NCI-H1930 (cell line): ENCODE measurements at regions not wholly inside any gene's neighbourhood (a gene's known extent, or its start where the extent isn't known, plus 50 kb on each side); places are given as distances from the start of the nearest gene placed in this dataset.
A peak's percentile ranks its signal among the peaks of the same experiment; 100 is the strongest.

Experiments
- DNase-seq, 2 experiments: peaks; one replicate each; lab custom pipeline; 2025; lab: John Stamatoyannopoulos, UW

- DNase-seq: no peak
These were observed 205.9 kb downstream of the IKZF2 start for GRCh38 chr2:212945526-212945925.

DNA sequence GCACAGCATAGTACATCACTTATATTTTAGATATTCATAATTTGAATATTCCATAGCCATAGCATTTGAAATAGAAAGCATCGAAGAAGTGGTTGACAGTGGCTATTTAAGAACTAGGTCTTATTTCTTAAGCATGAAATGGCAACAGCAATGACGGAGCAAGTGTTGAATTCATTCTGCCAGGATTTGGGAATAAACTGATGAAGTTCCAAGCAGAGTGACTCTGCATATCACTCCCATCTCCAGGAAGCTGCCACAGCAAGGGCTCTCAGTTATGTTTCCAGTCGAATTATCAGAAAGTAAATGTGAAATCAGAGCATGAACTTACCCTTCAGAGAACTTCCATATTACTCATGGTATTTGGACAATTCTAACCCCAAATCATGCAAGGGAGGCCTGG lies 208.1 kb downstream of the IKZF2 start:
- DNase-seq: no peak

GRCh38 chr2:212941361-212941760 lies 210.1 kb downstream of the IKZF2 start:
- no peak for DNase-seq

DNA sequence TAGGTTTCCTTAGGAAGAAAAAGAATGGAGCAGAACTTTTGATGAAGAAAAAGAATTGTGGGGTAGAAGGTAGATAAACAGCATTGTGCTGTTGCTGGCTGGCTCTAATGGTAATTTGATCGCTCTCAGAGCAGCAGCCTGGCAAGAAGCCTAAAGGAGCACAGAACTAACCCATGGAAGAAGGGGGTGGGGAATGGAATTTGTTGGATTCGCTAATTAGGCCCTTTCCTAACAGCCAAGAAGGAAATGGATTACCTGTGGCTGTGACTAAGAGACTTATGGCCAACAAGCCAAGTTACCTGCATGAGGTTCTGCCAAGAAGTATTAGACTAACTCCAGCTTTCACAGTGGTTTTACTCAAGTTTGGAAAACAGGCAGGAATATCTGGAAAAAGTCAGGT lies 210.6 kb downstream of the IKZF2 start:
- DNase-seq: peak; percentile 46 to 70

- DNase-seq: peak; percentile 84 to 85
These were observed 211.5 kb downstream of the IKZF2 start for GRCh38 chr2:212939777-212940531.

DNA sequence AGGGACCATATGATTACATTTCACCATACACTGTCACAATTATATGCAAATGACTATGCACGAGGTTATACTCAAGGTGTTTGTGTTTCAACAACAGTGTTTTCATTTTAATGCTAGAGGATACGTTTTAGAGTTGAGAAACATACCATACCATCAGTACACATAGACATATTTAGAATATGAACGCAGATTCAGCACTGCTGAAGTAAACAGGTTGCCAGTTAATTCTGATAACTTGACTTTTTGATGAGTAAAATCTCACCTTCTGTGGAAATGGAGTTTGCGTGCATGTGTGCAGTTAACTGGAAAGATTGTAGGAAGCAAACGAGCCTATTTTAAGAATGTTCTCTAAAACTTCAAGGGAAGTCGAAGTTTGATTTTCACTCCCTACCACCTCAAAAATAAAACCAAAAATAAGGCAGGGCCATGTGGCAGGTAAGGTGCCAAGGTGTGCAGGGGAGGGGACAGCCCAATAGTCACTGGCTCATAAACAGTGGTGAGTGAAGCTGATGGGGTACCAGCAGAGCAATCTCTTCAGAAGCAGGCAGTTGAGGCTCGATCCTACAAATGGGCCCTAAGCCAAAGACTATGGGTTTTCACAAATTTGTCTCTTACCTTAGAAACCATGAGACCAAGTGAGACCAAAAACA lies 213.1 kb downstream of the IKZF2 start:
- DNase-seq: no peak

GRCh38 chr2:212936572-212936971 lies 214.8 kb downstream of the IKZF2 start:
- no peak for DNase-seq

GRCh38 chr2:212935752-212936151 lies 215.7 kb downstream of the IKZF2 start:
- DNase-seq: no peak

DNA sequence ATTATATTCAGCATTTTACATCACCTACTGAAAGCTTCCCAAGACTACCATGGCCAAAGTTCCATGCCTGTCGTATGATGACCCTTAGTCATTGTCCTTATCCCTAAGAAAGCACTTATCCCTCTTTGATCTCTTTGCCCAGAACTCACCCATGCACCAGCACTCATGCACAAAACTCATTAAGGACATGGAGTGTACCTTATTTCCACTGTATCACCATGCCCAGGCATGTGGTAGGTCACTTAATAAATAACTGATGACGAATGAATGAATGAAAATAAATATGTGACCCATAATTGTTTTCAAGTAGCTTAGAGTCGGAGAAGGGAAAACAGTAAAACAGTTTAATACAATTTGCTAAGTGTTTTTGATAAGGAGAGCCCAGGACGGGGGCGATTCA lies 220.1 kb downstream of the IKZF2 start:
- DNase-seq: no peak

DNA sequence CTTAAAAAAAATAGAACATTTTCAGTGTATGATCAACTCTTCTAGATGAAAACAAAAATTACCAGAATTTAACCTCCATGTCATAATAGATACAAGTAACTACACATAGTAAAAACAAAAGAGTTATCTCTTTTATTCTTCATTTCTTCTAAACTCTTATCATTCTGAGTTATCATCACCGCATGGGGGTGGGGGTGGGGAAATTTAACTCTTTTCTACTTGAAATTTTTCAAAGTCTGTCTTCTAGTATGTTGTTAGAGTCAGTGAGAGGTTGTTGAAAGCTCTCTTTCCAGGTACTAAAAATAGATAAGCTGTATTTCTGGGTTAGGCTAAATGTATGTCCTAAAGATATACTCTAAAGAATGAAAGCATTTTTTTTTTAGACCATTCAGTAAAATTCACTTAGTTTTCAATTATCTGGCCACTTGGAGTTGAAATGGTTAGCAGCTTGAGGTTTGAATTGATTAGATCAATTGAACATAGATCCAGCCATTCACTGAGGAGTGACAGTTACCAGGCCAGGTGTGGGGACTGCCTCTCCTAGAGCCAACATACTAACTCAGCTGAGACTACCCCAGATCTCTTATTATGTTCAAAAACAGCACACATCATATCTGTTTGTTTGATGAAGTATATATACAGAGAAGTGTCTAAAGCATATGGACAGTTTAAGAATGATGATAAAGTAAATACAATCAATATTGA lies 220.7 kb downstream of the IKZF2 start:
- DNase-seq: no peak

- DNase-seq: no peak
These were observed 221.4 kb downstream of the IKZF2 start for GRCh38 chr2:212929971-212930370.

DNA sequence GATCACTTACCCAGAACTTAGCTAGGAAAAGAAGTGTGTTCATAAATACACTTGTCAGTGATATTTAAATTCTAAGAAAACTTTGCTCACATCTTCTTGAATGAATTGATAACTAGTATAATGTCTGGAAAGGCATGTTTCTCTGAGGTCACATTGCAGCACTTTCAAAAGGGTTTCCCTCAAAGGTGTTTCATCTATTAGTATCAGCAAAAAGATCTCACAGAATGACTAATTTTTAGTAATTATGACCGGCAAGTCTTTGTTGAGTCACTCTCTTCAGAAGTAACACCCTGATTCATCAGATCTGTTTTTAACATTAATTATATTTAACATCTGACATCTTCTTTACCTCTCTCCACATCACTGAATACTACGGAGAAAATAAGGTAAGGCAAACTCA lies 222.3 kb downstream of the IKZF2 start:
- DNase-seq: no peak

DNA sequence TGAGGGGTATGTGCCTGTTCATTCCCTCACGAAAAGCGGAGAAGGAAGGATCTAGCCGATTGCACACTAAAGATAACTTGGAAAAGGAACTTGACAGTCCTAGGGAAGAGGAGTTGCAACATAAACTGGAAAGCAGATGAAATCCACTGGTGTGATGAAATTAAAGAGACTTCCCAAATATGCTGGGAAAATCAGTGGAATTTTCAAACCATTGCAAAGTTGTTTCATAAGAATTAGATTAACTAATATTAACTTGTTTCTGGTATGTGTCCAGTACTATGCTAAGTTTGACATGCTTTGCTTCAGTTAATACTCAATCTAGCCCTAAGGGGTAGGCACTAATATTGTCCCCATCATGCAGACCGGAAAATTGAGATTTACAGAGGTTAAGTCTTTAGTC lies 222.7 kb downstream of the IKZF2 start:
- no peak for DNase-seq

DNA sequence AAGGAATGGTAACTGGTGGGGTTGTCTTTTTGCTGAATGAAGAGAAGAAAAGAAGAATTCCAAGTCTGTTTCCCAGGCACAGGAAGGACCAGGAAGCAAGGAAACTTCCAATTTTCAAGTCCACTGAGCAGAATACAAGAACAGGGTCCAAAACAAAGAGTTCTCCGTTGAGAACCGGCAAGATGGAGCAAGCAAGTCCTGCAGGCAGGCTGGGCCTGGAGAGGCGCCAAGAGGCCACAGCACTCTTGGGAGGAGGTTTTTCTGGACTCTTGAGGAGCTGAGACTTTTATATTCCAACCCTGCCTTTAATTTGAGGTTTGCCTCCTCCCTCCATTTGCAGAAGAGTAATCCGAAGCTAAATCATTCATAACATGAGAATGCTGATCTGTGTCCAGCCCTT lies 224.5 kb downstream of the IKZF2 start:
- DNase-seq: no peak

- no peak for DNase-seq
These were observed 228.0 kb downstream of the IKZF2 start for GRCh38 chr2:212923393-212923792.

GRCh38 chr2:212922701-212923100 lies 228.7 kb downstream of the IKZF2 start:
- no peak for DNase-seq

DNA sequence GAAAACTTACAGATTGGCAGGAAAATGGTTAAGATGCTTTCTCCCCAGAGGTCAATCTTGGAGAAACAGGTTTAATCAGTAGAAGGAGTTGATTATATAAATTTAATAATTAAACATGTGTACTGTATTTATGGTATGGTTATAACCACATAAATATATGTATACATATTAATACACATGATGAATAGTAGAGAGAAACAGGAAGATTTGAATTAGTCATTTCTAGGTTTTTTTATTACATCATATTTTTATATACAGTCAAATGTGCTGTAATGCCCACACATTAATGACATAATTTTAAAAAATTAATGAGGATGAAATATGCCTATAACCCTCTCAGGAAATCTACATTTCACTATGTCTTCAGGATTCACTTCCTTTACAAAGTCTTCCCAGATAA lies 229.7 kb downstream of the IKZF2 start:
- DNase-seq: no peak

GRCh38 chr2:212921061-212921460 lies 230.4 kb downstream of the IKZF2 start:
- no peak for DNase-seq

DNA sequence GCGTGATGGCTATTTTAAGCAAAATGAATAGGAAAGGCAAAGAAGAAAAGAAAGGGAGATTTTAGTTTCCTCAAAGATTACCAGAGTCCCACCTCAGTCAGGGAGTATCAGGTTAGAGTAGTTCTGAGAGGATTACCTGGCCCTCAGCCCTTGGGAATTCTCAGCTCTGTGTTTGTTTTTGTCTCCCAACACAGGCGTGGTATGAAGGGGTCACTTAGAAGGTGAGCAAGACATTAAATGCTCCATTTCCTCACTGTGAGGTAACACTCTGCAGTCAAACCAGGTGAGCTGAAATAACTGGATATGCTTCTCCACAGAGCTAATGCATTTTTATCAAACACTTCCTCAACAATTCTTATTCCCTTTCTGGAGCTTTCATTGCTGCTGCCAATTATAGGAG lies 232.2 kb downstream of the IKZF2 start:
- DNase-seq: no peak

GRCh38 chr2:212918336-212918735 lies 233.1 kb downstream of the IKZF2 start:
- DNase-seq: no peak

DNA sequence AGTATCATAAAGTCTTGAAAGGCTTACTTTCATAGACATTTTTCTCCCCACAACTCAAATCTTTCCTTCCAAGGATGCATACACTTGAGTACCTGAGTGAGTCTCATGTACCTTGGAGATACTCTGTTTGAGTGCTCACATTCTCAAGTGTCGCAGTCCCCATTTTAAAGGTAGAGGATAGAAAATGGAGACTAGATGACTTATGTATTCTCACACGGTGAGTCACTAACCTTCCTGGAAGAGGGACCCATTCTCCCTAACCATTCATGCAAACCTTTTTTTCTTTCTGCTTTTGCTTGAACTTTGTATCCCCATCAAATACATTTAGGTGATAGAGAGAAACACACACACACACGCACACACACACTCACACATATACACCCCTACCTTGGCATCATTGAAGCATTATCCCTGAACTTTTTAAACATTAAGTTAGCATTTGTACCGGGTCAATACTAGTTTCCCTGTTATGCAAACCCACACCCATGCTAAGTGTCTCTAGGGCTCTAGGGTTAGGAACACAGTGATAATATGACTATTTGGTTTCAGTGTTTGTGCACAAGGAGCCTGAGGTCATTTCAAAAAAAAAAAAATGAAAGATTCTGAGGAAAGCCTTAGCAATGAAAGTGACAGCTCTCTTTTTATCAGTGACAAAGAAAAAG lies 236.2 kb downstream of the IKZF2 start:
- no peak for DNase-seq

DNA sequence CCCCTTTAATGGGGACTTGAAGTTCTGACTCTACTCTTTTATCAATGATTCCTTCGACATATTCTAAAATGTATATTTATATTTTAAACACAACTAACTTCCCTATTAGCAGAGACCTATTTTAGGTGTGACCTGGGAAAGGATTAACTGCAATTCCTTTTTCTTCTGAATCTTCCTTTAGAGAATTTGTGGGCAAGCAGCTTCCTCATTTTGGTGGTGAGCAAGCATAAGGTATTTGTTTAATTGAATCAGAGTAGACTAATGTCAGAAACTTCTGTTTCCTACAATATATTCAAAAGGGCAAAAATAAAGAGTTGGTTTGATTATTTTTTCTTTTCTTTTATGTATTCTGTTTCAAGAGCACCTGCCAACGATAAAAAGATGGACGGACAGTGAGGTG lies 237.0 kb downstream of the IKZF2 start:
- DNase-seq: no peak
